LNCAP (cell line): ENCODE measurements at regions not wholly inside any gene's neighbourhood (a gene's known extent, or its start where the extent isn't known, plus 50 kb on each side); places are given as distances from the start of the nearest gene placed in this dataset.

ENCODE experiments used
- CTCF ChIP-seq: fragments of 450-650 bp; IDR thresholded peaks from 2 replicates; pipeline ENCODE4 v1.5.1; 2017; ENCODE audit warnings: mild to moderate bottlenecking

DNA sequence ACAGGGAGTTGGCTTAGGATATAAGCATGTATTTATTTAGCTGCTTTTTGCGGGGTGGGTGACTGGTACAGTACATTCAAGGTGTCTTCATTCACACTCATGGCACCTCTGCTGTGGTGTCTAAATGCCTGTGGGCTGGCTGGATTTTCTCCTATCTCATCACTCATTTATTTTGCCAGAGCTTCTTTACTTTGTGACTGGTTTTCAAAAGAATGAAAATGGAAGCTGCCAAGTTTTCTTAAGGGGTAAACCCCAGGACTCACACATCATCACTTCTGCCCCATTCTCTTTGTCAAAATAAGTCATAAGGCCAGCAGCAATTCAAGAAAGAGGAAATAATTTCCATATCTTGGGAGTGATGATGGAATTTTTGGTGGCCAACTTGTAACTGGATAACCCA, 493.4 kb upstream of the ALCAM start:
- TF ChIP-seq CTCF: no peak

GRCh38 chr3:104878395-104878794, 488.3 kb upstream of the ALCAM start:
- TF ChIP-seq CTCF: no peak

DNA sequence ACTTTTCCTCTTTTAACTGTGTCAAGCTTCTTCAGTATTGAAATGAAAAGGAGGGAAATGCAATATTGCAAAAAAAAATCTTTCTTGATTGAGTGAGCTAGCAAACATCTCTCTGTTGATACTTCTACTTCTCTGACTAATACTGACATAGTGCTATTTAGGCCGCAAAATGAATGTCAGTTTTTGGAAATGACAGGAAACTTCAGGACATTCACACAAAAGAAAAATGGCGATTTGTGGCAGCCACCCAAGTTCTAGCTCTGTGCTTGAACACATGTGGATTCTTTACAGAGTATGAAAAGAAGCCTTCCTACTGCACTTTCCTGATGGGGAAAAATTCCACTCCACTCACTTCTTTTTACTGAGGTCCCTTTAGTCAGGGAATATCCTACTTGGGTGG, 486.8 kb upstream of the ALCAM start:
- no peak for TF ChIP-seq CTCF

GRCh38 chr3:104885214-104885814, 481.4 kb upstream of the ALCAM start:
- no peak for TF ChIP-seq CTCF

GRCh38 chr3:104886220-104886995, 480.3 kb upstream of the ALCAM start:
- TF ChIP-seq CTCF: no peak

DNA sequence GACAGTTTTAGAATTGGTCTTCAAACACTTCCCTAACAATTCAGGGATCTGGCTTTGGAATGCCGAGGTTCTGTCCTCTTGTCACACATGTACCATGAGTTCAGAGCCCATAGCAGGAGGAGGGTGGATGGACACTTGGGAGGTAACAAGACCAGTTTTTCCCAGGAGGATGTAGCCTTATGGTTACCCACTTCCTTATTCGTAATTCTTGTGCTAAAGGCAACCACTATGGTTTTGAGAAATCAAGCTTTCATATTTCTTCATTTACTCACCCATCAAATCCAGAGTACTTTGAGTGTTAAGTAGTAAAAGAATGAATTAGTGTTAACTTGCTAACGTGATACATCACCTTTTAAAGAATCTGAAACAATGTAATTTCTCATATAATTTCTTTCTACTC, 479.6 kb upstream of the ALCAM start:
- no peak for TF ChIP-seq CTCF

- TF ChIP-seq CTCF: no peak
These were observed 479.1 kb upstream of the ALCAM start for GRCh38 chr3:104887619-104888018.
